IPS DF 4.7 (cell line): ENCODE measurements at regions not wholly inside any gene's neighbourhood (a gene's known extent, or its start where the extent isn't known, plus 50 kb on each side); places are given as distances from the start of the nearest gene placed in this dataset.

Experiments
- DNase-seq: peaks from one replicate; pipeline ENCODE4 v3.0.0-alpha.2; 2013; ENCODE audit warnings: low spot score; ENCODE audit errors: extremely low read depth

- DNase-seq, result no peak
Observed at GRCh38 chr2:82576656-82577055, 1882.4 kb downstream of the SUCLG1 start.

DNA sequence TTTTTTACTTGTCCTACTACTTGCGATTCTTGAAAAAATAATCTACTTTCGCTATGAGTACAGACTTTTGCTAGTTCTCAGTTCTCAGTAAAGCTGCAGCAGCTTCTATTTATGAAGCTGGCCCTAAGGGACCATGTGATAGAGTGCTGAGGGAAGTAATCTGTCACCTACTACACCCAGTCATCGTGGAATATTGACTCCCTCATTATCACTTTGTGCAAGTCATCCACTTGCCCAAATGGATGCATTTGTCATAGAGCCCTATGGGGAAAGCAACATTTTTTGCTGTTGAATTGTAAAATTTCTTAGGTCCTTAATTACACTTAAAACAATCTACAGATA lies 1919.8 kb downstream of the SUCLG1 start:
- no peak for DNase-seq

GRCh38 chr2:82538590-82539279 lies 1920.3 kb downstream of the SUCLG1 start:
- DNase-seq, result no peak

DNA sequence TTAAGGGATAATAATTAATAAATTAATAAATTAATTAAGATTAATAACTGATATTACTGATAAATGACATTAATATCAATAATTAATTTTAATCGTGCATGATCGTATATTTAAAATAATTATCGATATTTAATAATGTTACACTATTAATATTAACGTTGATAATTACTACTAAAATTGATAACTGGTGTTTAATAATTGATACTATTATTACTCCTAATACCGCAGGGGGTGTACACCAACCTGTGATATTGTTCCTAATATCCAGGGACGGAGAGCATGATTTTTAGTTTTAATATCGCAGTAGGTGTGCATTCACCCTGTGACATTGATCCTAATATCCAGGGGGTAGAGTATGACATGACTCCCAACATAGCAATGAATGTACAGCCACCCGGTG lies 1930.8 kb downstream of the SUCLG1 start:
- no peak for DNase-seq

GRCh38 chr2:82527124-82527523 lies 1932.0 kb downstream of the SUCLG1 start:
- DNase-seq, result no peak

DNA sequence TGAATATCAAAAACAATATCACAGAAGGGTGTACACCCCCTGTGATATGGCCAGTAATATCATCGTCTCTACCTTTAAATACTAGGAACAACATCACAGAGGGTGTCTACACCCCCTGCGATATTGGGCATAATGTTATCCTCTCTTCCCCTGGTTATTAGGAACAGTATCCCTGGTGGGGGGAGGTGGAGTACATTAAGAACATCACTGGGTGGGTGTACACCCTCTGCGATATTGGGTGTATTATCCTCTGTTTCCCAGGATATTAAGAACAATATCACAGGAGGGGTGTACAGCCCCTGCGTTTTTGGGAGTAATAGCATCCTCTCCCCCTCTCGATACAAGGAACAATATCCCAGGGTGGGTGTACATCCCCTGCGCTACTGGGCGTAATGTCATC lies 1932.8 kb downstream of the SUCLG1 start:
- DNase-seq, result no peak

DNA sequence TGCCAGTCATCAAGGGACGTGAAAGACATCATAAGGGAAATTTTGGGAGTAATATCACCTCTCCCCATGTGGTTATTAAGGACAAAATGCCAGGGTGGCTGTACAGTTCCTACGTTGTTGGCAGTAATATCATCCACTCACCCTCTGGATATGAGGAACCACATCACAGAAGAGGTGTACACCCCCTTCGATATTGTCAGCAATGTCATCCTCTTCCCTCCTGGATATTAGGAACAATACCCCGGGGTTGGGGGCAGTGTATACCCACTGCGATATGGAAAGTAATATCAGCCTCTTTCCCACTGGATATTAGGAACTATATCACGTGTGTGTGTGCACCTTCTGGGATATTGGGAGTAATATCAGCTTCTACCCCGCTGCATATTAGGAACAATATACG lies 1933.3 kb downstream of the SUCLG1 start:
- no peak for DNase-seq

DNA sequence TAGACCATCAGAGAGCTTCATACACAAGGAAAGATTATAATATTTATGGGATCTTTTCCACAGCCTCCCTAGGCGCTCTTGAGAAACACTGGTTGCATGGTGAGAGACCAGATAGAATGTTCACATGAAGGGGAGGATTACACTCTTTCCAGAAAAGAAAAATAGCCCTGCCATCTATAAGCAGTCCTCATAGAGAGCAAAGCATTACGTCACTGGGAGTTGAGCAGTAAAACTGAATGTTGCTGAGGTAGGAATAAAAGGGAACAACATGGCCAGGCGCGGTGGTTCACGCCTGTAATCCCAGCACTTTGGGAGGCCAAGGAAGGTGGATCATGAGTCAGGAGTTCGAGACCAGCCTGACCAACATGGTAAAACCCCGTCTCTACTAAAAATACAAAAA lies 1934.3 kb downstream of the SUCLG1 start:
- no peak for DNase-seq

DNA sequence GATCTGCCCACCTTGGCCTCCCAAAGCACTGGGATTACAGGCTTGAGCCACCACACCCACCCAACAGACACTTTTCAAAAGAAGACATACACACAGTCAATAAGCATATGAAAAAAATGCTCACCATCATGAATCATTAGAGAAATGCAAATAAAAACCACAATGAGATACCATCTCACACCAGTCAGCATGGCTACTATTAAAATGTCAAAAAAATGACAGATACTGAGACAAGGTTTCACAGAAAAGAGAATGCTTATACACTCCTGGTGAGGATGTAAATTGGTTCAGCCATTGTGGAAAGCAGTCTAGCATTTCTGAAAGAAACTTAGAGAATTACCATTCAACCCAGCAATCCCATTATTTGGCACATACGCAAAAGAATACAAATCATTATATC lies 1947.2 kb downstream of the SUCLG1 start:
- no peak for DNase-seq

DNA sequence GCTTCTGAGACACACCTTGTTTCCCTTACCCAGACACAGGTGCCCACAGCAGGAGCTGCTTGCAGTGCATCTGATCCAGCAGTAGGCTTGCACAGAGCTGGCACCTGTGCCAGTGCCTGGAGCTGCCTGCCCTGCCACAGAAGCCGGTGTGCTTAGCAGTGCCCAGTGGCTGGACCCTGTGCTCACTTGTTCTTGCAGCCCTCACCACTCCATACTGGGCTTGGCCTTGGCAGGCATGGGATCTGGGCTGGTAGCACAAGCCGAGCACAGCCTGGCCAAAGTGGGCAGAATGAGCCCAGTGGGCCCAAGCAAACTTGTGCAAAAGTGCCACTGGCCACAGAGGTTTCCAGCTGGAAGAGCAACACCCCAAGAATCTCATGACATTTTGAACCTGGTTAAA lies 1950.4 kb downstream of the SUCLG1 start:
- no peak for DNase-seq

- DNase-seq, result no peak
Observed at GRCh38 chr2:82507657-82508056, 1951.4 kb downstream of the SUCLG1 start.

GRCh38 chr2:82501217-82501616 lies 1957.9 kb downstream of the SUCLG1 start:
- DNase-seq, result no peak

DNA sequence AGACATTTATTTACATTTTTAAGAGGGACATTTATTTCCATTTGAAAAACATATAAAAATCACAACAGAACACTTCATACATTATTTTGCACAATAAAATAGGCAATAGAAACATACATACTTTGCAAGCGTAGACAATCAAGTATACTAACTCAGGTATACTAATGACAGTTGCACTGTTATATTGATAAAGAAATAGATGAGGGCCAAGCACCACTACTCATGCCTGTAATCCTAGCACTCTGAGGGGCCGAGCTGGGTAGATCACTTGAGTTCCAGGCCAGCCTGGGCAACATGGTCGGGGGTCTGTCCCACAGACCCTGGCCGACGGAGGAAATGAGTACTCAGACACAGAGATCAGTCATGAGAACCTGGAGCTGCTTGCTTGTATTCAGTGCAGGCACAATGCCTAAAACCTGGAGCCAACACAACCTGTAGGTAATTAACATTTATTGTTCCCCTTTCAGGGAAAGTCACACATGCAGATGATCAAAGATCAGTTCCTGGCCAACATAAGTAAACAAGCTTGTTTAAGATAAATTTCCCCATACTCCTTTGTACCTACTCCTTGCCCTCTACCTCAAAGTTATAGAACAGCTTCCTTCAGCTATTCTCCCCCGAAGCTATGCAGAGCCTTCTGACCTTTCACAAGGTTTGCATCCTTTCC lies 1960.2 kb downstream of the SUCLG1 start:
- no peak for DNase-seq

GRCh38 chr2:82494739-82495138 lies 1964.3 kb downstream of the SUCLG1 start:
- DNase-seq, result no peak

DNA sequence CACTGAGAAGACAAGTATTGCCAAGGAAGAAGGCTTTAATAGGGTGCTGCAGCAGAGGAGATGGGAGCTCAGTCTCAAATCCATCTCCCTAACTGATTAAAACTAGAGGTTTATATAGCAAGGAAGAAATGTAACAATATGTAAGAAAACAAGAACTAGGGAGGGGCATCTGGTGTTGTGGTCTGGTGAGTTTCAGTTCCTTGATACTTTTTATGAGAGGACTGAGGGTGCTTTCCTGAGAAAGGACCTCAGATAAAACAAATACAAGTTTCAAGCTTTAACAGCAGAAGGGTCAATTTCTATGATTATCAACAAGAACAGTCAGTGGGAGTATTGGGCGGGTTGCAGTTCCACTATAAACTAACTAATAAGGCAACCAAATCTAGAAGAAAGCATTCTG lies 1967.5 kb downstream of the SUCLG1 start:
- DNase-seq, result no peak

DNA sequence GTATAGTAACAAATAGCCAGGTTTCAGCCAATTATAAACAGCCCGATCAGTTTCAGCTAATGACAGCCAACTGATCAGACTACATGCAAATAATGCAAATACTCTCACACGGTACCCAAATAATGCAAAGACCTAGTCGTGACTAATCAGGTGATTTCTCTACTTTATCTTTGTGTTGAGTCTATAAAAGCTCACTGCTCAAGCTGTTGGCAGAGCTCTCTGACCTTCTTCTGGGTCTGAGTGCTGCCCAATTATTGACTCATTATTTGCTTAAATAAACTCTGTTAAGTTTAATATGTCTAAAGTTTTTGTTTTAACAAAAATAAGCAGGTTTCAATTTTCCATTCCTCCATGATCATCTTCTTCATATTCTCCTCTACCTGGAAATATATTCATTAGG lies 1971.7 kb downstream of the SUCLG1 start:
- no peak for DNase-seq

DNA sequence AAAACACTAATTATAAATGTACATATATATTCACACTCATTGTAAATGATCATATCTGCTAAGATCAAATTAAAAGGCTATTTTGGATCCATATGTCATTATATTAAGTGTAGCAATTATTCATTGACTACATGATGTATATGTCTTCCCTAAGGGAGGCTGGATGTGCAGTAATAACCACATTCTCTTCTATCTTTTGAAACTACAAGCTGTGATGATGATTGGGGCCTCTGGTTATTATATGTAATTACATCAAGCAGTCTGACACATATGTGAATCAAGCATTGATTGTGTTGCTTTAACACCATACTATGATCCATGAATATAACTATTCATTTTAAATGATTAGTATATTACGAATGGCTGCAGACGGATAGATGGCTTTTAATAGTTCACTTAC lies 1973.4 kb downstream of the SUCLG1 start:
- DNase-seq, result no peak

GRCh38 chr2:82481207-82481606 lies 1977.9 kb downstream of the SUCLG1 start:
- no peak for DNase-seq

DNA sequence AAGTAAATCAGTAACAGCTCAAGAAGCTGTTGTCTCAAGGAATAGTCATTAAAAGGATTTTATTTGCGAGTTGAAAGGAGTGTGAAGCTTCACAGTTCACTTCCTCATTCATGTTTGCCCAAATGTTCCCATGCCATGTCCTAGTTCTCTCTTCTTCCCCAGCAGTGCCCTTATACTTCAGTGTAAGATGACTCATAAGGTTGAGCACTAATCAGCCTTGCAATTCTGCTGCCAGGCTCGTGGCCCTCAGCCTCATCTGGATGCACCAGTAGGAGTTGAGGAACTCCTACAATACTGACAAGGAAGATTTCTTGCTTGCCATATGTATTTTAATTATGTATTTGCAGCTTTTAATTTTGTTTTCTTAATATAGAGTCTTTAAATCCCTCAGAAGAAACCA lies 1980.4 kb downstream of the SUCLG1 start:
- no peak for DNase-seq

GRCh38 chr2:82476094-82476493 lies 1983.0 kb downstream of the SUCLG1 start:
- DNase-seq, result no peak

DNA sequence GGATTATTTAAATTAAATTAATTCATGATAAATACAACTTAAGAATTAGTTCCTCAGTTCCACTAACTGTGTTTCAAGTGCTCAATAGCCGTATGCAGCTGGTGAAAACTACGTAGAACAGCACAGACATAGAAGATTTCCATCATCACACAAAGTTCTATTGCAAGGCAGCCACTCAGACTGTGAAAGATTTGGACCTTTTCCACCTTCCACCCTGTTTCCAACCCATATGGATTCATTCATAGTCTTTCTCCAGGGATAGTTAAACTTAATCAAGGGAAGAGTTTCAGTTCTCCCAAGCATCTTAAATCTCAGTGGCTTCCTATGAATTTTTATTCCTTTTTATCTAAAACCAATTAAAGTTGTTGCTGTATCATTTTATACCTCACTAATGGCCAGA lies 2030.8 kb downstream of the SUCLG1 start:
- no peak for DNase-seq

- no peak for DNase-seq
Observed at GRCh38 chr2:82412021-82412420, 2047.1 kb downstream of the SUCLG1 start.

GRCh38 chr2:82411071-82411470 lies 2048.0 kb downstream of the SUCLG1 start:
- no peak for DNase-seq
